HG02852 (cell line): ENCODE measurements at regions not wholly inside any gene's neighbourhood (a gene's known extent, or its start where the extent isn't known, plus 50 kb on each side); places are given as distances from the start of the nearest gene placed in this dataset.
"Not testable (repeated sequence)": the region's sequence is repeated elsewhere in the genome, so short reads cannot be mapped to it uniquely, and the experiment has no call there.

ENCODE experiments used
- ATAC-seq: cut with Tn5 transposase; IDR thresholded peaks from one replicate; pipeline ENCODE4 v1.9.1; 2021; ENCODE audit warnings: mild to moderate bottlenecking, moderate library complexity; ENCODE audit not compliant: unreplicated experiment

- ATAC-seq: no peak
Measured at GRCh38 chr7:48992816-48993215, 68.5 kb downstream of the CDC14C start.

GRCh38 chr7:49001610-49002033 lies 77.3 kb downstream of the CDC14C start:
- peak; percentile 100 for ATAC-seq

- no peak for ATAC-seq
Measured at GRCh38 chr7:49010717-49011116, 86.4 kb downstream of the CDC14C start.

- no peak for ATAC-seq
Measured at GRCh38 chr7:49014870-49015269, 90.5 kb downstream of the CDC14C start.

GRCh38 chr7:49020145-49020544 lies 95.8 kb downstream of the CDC14C start:
- ATAC-seq: no peak

- no peak for ATAC-seq
Measured at GRCh38 chr7:49022448-49022847, 98.1 kb downstream of the CDC14C start.

- no peak for ATAC-seq
Measured at GRCh38 chr7:49023345-49024328, 99.3 kb downstream of the CDC14C start.

GRCh38 chr7:49030221-49030620 lies 105.9 kb downstream of the CDC14C start:
- ATAC-seq: no peak

GRCh38 chr7:49033140-49033539 lies 108.8 kb downstream of the CDC14C start:
- ATAC-seq: not testable (repeated sequence)

- no peak for ATAC-seq
Measured at GRCh38 chr7:49037346-49038210, 113.2 kb downstream of the CDC14C start.

- no peak for ATAC-seq
Measured at GRCh38 chr7:49038821-49039358, 114.5 kb downstream of the CDC14C start.

GRCh38 chr7:49060743-49061142 lies 136.4 kb downstream of the CDC14C start:
- no peak for ATAC-seq

GRCh38 chr7:49074538-49074937 lies 150.2 kb downstream of the CDC14C start:
- no peak for ATAC-seq

- no peak for ATAC-seq
Measured at GRCh38 chr7:49080896-49081475, 156.6 kb downstream of the CDC14C start.

GRCh38 chr7:49088017-49088416 lies 163.7 kb downstream of the CDC14C start:
- no peak for ATAC-seq

GRCh38 chr7:49089717-49090116 lies 165.4 kb downstream of the CDC14C start:
- ATAC-seq: no peak

- ATAC-seq: no peak
Measured at GRCh38 chr7:49091089-49091488, 166.7 kb downstream of the CDC14C start.

- no peak for ATAC-seq
Measured at GRCh38 chr7:49091519-49091918, 167.2 kb downstream of the CDC14C start.

GRCh38 chr7:49093218-49093617 lies 168.9 kb downstream of the CDC14C start:
- ATAC-seq: no peak

- ATAC-seq: no peak
Measured at GRCh38 chr7:49094866-49095265, 170.5 kb downstream of the CDC14C start.
